ENCODE measurements at regions not wholly inside any gene's neighbourhood (a gene's known extent, or its start where the extent isn't known, plus 50 kb on each side); places are given as distances from the start of the nearest gene placed in this dataset.

GRCh38 chr18:25724997-25725396 is 365.4 kb downstream of the SS18 start:
- Histone ChIP-seq H3K9me2 (ENCODE audit: insufficient read depth) (no peaks in the 10 kb centered on the region), H3K27ac (ENCODE audit: low read depth, low read length) (no peak overlapping the region), H3K4me1 (ENCODE audit: control insufficient read depth in 1 of 2, insufficient read depth in 2 of 2, low read length in 2 of 2) (no peaks in the 10 kb centered on the region), H3K4me2 (ENCODE audit: low read length) (no peak overlapping the region), H3K79me2 (ENCODE audit: insufficient read depth, low read length) (no peaks in the 10 kb centered on the region), H3K36me3 (ENCODE audit: control insufficient read depth in 1 of 2, insufficient read depth in 2 of 2, low read length in 2 of 2) (no peaks in the 10 kb centered on the region), H3K27me3 (ENCODE audit: insufficient read depth, low read length) (no peaks in the 10 kb centered on the region; the same call in 1 of the 2 replicates), H3K9ac (ENCODE audit: low read length) (no peak overlapping the region), H4K20me1 (ENCODE audit: insufficient read depth) (no peaks in the 10 kb centered on the region), H3K9me3 (ENCODE audit: control insufficient read depth in 1 of 2, insufficient read depth in 1 of 2, low read depth in 1 of 2, low read length in 2 of 2) (no peaks in the 10 kb centered on the region), H3K4me3 (replicated peaks in 1 of 2; ENCODE audit: low read depth in 1 of 2, low read length in 2 of 2) (no peak overlapping the region), H2AFZ (ENCODE audit: low read depth, low read length, poor library complexity, severe bottlenecking) (no peak overlapping the region)
- ChIA-PET RAD21 (ENCODE audit: low non-redundant PET in 1 of 2, low total read pairs in 2 of 2, uncharacterized antibody in 2 of 2, unreplicated experiment in 2 of 2) (no interaction called here), CTCF (no interaction called here), POLR2A (no interaction called here)
- no peak for TF ChIP-seq MAX (IDR thresholded peaks at IDR 0.05)
- no peak for ATAC-seq
- BruUV-seq (replicated peaks): no TSS peak
- no peak for DNase-seq (ENCODE audit: low read depth, low spot score)
- intact Hi-C loops (cut with micrococcal nuclease): no loop called here

- no TSS peak for BruUV-seq (replicated peaks)
- H3K9me3 ChIP-seq (ENCODE audit: control insufficient read depth in 1 of 2, insufficient read depth in 1 of 2, low read depth in 1 of 2, low read length in 2 of 2): no peaks in the 10 kb centered on the region
- H3K4me2 ChIP-seq (ENCODE audit: low read length): no peak overlapping the region
- no peaks in the 10 kb centered on the region for H3K4me1 ChIP-seq (ENCODE audit: control insufficient read depth in 1 of 2, insufficient read depth in 2 of 2, low read length in 2 of 2)
- no peak overlapping the region for H3K27ac ChIP-seq (ENCODE audit: low read depth, low read length)
- TF ChIP-seq EZH2 (IDR thresholded peaks at IDR 0.05) (no peak), EZH2phosphoT487 (IDR thresholded peaks at IDR 0.05; ENCODE audit: borderline replicate concordance) (no peak), SP1 (IDR thresholded peaks at IDR 0.05; ENCODE audit: low read depth) (no peak), SIN3A (IDR thresholded peaks at IDR 0.05; ENCODE audit: low read depth) (no peak), ZNF274 (IDR thresholded peaks at IDR 0.05; ENCODE audit: low read depth, low read length) (no peak)
- no peaks in the 10 kb centered on the region for H3K36me3 ChIP-seq (ENCODE audit: control insufficient read depth in 1 of 2, insufficient read depth in 2 of 2, low read length in 2 of 2)
- ChIA-PET CTCF (no interaction called here), RAD21 (ENCODE audit: low non-redundant PET in 1 of 2, low total read pairs in 2 of 2, uncharacterized antibody in 2 of 2, unreplicated experiment in 2 of 2) (no interaction called here), POLR2A (no interaction called here)
- ATAC-seq: no peak
- no peak overlapping the region for H3K4me3 ChIP-seq (replicated peaks in 1 of 2; ENCODE audit: low read depth in 1 of 2, low read length in 2 of 2)
- intact Hi-C loops (cut with micrococcal nuclease): no loop called here
- H4K20me1 ChIP-seq (ENCODE audit: insufficient read depth): no peaks in the 10 kb centered on the region
- no peaks in the 10 kb centered on the region for H3K9me2 ChIP-seq (ENCODE audit: insufficient read depth)
- no peaks in the 10 kb centered on the region; the same call in 1 of the 2 replicates for H3K27me3 ChIP-seq (ENCODE audit: insufficient read depth, low read length)
- H3K9ac ChIP-seq (ENCODE audit: low read length): no peak overlapping the region
- no peak overlapping the region for H2AFZ ChIP-seq (ENCODE audit: low read depth, low read length, poor library complexity, severe bottlenecking)
- no peak for DNase-seq (ENCODE audit: low read depth, low spot score)
- H3K79me2 ChIP-seq (ENCODE audit: insufficient read depth, low read length): no peaks in the 10 kb centered on the region
These were observed 366.3 kb downstream of the SS18 start for GRCh38 chr18:25724121-25724520.

Data from HCT116 (cell line).